Spleen (tissue), 11 donors: ENCODE measurements at regions not wholly inside any gene's neighbourhood (a gene's known extent, or its start where the extent isn't known, plus 50 kb on each side); places are given as distances from the start of the nearest gene placed in this dataset.

Experiments used
- DNase-seq: peaks from one replicate; pipeline ENCODE4 v3.0.0-alpha.2; 2020
- H3K27ac ChIP-seq, 8 donors: fragments of 200-600 bp; sonication (generic) in 7 of 8; 1 replicate in 4 of 8; 2 replicates in 4 of 8; pipeline versions ENCODE4 v1.5.0 to v1.8.0; 2016 to 2021; ENCODE audit warnings: inconsistent platforms in 4 of 8, mild to moderate bottlenecking in 4 of 8, moderate library complexity in 1 of 8
- H3K27me3 ChIP-seq, 7 donors: fragments of 200-600 bp; sonication (generic) in 6 of 7; replicated peaks in 1 of 7; 1 replicate in 4 of 7; 2 replicates in 3 of 7; pipeline versions ENCODE4 v1.5.0 to v1.8.0; 2016 to 2021; ENCODE audit warnings: inconsistent platforms in 3 of 7, mild to moderate bottlenecking in 1 of 7
- H3K36me3 ChIP-seq, 6 donors: fragments of 200-600 bp; sonication (generic) in 5 of 6; 1 replicate in 4 of 6; 2 replicates in 2 of 6; pipeline versions ENCODE4 v1.5.0 to v1.8.0; 2016 to 2021; ENCODE audit warnings: inconsistent platforms in 2 of 6
- H3K4me1 ChIP-seq, 6 donors: fragments of 200-600 bp; sonication (generic) in 5 of 6; 1 replicate in 3 of 6; 2 replicates in 3 of 6; pipeline versions ENCODE4 v1.5.0 to v1.8.0; 2016 to 2021; ENCODE audit warnings: inconsistent platforms in 3 of 6
- H3K4me3 ChIP-seq, 8 donors: fragments of 200-600 bp; sonication (generic) in 7 of 8; 1 replicate in 4 of 8; 2 replicates in 4 of 8; pipeline versions ENCODE4 v1.5.0 to v1.8.0; 2016 to 2021; ENCODE audit warnings: inconsistent platforms in 4 of 8, mild to moderate bottlenecking in 4 of 8, moderate library complexity in 2 of 8
- H3K9me3 ChIP-seq, 8 donors: fragments of 200-600 bp; sonication (generic) in 7 of 8; 1 replicate in 4 of 8; 2 replicates in 4 of 8; pipeline versions ENCODE4 v1.5.0 to v1.8.0; 2016 to 2021; ENCODE audit warnings: inconsistent platforms in 4 of 8
- CTCF ChIP-seq, 11 experiments: fragments of 200-600 bp in 7 of 11; fragments of 450-650 bp in 4 of 11; sonication (generic) in 4 of 11; IDR thresholded peaks in 8 of 11; conservative IDR thresholded peaks in 3 of 11; 1 replicate in 7 of 11; 2 replicates in 4 of 11; pipeline versions ENCODE4 v1.4.0 to v1.8.0; 2016 to 2021; ENCODE audit warnings: antibody characterized with exemption in 11 of 11, inconsistent platforms in 4 of 11, mild to moderate bottlenecking in 1 of 11
- POLR2A ChIP-seq, 3 donors: fragments of 450-650 bp; IDR thresholded peaks; one replicate each; pipeline ENCODE4 v1.5.1; 2017; ENCODE audit warnings: antibody characterized with exemption in 3 of 3, mild to moderate bottlenecking in 1 of 3
- POLR2AphosphoS5 ChIP-seq, 3 donors: sonication (generic); formaldehyde crosslinking; IDR thresholded peaks; one replicate each; pipeline ENCODE4 v1.5.1; 2017; ENCODE audit warnings: antibody characterized with exemption in 3 of 3
- WGBS, 5 donors: extraction: QIAGEN DNeasy Blood & Tissue Kit in 3 of 5; methylation state at CpG; one replicate each; pipeline versions ENCODE4 v1.1.5 to v1.1.7; 2013 to 2018; 5-methylcytosine and 5-hydroxymethylcytosine counted together
- intact Hi-C: fragments of 100-400 bp; cut with DNase I; formaldehyde crosslinking; loops from one replicate; pipeline ENCODE4 v1.15.0; 2023; ENCODE audit warnings: low total_unique reads
- donor health status: healthy with polysubstance abuse.
- donor health status: DM: no; HTN: no; CAD: no; lungs with moderate emphysema.
- donor health status: DM: no; HTN: no; CAD: no.
- donor health status: Bipolar disorder and iron deficiency.
- donor health status: healthy.
- donor health status: DM: no; HTN: no; CAD: no.
- donor health status: DM: yes; HTN: yes; CAD: no.

- H3K4me1 ChIP-seq: no peaks in the 10 kb centered on the region
- H3K4me3 ChIP-seq: no peak overlapping the region
- H3K9me3 ChIP-seq: peaks cover 0 to 2% (median 0%) of the 10 kb centered on the region in 8 donors
- TF ChIP-seq POLR2AphosphoS5 (IDR thresholded peaks at IDR 0.05) (no peak), POLR2A (IDR thresholded peaks at IDR 0.05) (no peak), CTCF (IDR thresholded peaks at IDR 0.05 in 8 of 11, conservative IDR thresholded peaks at IDR 0.05 in 3 of 11) (no peak)
- H3K27me3 ChIP-seq: no peaks in the 10 kb centered on the region
- no peaks in the 10 kb centered on the region for H3K36me3 ChIP-seq
- 72 to 83% (median 74%) methylated on average over 3 of the region's 3 CpGs for WGBS, 5 donors
- intact Hi-C loops: no loop called here
- no peak overlapping the region for H3K27ac ChIP-seq
- DNase-seq: no peak
These were observed 218.0 kb upstream of the PREP start for GRCh38 chr6:105620878-105621277.

- H3K27ac ChIP-seq: no peak overlapping the region
- H3K4me3 ChIP-seq: no peak overlapping the region
- no peaks in the 10 kb centered on the region for H3K4me1 ChIP-seq
- DNase-seq: no peak
- H3K36me3 ChIP-seq: no peaks in the 10 kb centered on the region
- intact Hi-C loops: no loop called here
- peaks cover 0 to 10% (median 0%) of the 10 kb centered on the region in 8 donors for H3K9me3 ChIP-seq
- H3K27me3 ChIP-seq: no peaks in the 10 kb centered on the region
- WGBS, 5 donors: 69 to 82% (median 76%) methylated on average over 8 of the region's 8 CpGs
- TF ChIP-seq POLR2A (IDR thresholded peaks at IDR 0.05) (no peak), POLR2AphosphoS5 (IDR thresholded peaks at IDR 0.05) (no peak), CTCF (IDR thresholded peaks at IDR 0.05 in 8 of 11, conservative IDR thresholded peaks at IDR 0.05 in 3 of 11) (no peak)
These were observed 217.3 kb upstream of the PREP start for GRCh38 chr6:105619971-105620741.

DNA sequence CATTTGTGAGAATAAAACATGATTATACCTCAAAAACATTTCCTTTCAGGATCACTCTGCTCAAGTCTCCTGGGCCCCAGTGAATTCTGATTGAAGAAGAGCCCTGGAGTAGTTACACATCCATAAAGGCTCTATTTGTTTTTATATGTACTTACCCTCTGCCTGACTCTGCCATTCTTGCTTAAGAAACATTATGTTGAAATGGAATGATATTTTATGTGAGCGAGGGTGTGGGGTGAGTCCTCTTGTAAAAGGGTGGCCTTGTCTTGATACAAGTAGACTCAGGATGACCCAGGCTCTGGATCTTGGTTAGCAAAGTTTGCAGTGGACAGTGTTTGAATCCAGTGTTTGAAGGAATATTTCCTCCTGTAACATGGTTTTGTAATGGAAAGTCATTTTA is 215.4 kb upstream of the PREP start:
- Histone ChIP-seq H3K9me3 (peaks cover 0 to 13% (median 0%) of the 10 kb centered on the region in 8 donors), H3K27me3 (no peaks in the 10 kb centered on the region), H3K27ac (no peak overlapping the region), H3K4me1 (no peaks in the 10 kb centered on the region), H3K36me3 (no peaks in the 10 kb centered on the region), H3K4me3 (no peak overlapping the region)
- intact Hi-C loops: no loop called here
- DNase-seq: no peak
- TF ChIP-seq CTCF (IDR thresholded peaks at IDR 0.05 in 8 of 11, conservative IDR thresholded peaks at IDR 0.05 in 3 of 11) (no peak), POLR2A (IDR thresholded peaks at IDR 0.05) (no peak), POLR2AphosphoS5 (IDR thresholded peaks at IDR 0.05) (no peak)
- 52 to 99% (median 94%) methylated on average over 1 of the region's 1 CpG for WGBS, 5 donors

GRCh38 chr6:105616521-105616920 is 213.6 kb upstream of the PREP start:
- intact Hi-C loops: no loop called here
- TF ChIP-seq CTCF (IDR thresholded peaks at IDR 0.05 in 8 of 11, conservative IDR thresholded peaks at IDR 0.05 in 3 of 11) (no peak), POLR2A (IDR thresholded peaks at IDR 0.05) (no peak), POLR2AphosphoS5 (IDR thresholded peaks at IDR 0.05) (no peak)
- no peak overlapping the region for H3K4me3 ChIP-seq
- H3K9me3 ChIP-seq: peaks cover 0 to 13% (median 0%) of the 10 kb centered on the region in 8 donors
- no peaks in the 10 kb centered on the region for H3K36me3 ChIP-seq
- no peak for DNase-seq
- no peaks in the 10 kb centered on the region for H3K4me1 ChIP-seq
- H3K27ac ChIP-seq: no peak overlapping the region
- H3K27me3 ChIP-seq: no peaks in the 10 kb centered on the region
